GM19395 (cell line): ENCODE measurements at regions not wholly inside any gene's neighbourhood (a gene's known extent, or its start where the extent isn't known, plus 50 kb on each side); places are given as distances from the start of the nearest gene placed in this dataset.

Experiments
- ATAC-seq: cut with Tn5 transposase; IDR thresholded peaks from one replicate; pipeline ENCODE4 v1.9.1; 2021; ENCODE audit warnings: mild to moderate bottlenecking, moderate library complexity; ENCODE audit not compliant: unreplicated experiment

DNA sequence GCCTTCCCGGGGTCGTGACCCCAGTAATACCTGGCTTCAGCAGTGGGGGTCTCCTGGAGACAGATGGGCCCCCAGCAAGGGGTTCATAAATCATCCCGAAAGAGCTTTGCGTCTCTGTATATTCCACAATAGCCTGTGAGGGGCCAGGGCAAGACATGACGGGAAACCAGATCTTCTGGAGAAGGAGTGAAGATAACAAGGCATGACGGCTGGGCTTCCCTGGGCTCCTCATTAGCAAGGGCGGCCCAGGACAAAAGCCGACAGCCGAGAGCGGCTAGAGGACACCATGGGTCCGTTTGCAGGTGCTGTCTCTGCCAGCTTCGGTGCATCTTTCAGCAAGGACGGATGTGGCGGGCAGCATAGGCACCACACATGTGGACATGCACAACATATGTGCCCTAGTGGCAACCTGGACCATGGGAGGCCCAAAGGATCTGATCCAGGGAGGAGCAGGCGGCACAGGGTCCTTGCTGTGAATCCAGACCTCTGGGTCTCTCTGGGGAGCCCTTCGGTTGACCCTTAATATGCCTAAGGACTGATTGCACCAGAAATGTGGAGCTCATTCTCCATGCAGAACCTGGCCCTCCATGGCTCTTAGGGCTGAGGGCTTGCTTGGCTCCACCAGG, 136.9 kb upstream of the FOXF1 start:
- ATAC-seq, result no peak

DNA sequence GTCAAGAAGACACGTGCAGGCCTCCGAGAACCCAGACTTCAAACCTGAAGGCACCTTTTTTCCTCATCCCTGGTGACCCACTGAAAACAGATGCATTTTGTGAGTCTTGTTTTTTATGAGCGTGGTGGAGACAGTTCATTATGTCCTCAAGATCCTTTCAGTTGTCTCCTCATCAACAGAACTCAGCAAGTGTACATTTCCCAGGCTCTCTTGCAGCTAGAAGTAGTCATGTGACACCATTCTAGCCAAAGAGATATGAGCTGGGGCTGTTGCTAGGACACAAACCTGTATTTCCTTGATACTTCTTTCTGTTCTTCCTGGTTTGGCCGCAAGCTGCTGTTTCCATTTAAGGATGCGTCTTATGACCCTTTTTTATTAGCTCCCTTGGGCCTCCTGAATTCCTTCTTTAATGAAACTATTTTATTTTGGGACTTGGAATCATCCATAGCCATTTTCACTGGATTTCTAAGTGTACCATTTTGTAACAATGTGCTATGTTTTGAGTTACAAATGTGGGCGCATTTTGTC, 135.7 kb upstream of the FOXF1 start:
- ATAC-seq, result no peak

GRCh38 chr16:86375364-86375763, 135.0 kb upstream of the FOXF1 start:
- ATAC-seq, result no peak

GRCh38 chr16:86375851-86376250, 134.5 kb upstream of the FOXF1 start:
- ATAC-seq, result no peak

DNA sequence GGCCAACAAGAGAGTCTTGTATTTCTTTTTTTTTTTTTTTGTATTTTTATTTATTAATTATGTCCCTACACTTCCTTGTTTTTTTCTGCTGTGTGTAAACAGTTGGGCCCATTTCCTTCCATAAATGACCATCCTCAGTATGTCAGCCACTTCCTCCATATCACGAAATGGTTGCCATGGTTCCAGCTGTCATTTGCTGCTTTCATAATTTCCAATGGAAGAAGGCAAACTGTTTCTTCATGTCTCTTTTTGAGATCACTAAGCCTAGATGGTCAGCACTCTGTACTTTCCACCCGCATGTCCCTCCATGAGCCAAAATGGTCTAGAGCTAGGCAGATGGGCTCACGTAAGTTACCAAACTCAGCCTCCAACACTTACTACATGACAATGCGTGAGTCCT, 133.5 kb upstream of the FOXF1 start:
- ATAC-seq, result no peak

DNA sequence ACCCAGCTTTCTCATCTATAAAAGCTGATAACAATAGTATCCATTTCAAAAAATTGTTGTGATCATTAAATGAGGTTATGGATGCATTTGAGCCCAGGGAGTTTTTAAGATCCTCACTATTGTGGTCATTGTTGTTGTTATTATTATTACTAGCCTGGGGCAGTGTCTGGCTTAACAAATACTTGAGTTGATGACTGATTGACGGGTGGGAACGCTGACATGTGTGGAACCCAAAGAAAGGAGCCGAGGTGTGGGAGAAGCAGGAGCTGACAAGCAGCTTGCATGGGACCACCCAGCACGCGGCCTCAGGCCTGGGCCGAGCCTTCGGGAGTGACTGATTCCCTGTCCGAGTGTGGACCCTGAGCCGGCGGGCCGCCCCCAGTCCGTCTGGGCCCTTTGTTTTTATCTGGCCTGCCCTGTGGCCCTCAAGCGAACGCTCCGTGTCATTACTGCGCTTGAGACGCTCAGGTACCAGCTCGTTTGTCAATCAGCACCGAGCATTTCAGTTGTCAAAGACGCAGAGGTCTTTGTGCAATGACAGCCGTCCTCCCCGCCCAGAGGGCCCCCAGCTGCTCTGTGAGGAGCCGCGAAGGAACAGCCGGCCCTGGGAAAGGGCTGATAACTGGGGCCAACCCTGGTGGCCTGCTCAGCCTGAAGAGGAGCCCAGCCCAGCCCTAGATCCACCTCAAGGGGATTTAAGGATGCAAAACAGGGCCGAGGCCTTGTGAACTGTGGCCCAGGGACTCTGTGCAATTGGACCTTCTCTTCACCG, 132.9 kb upstream of the FOXF1 start:
- ATAC-seq, result no peak

DNA sequence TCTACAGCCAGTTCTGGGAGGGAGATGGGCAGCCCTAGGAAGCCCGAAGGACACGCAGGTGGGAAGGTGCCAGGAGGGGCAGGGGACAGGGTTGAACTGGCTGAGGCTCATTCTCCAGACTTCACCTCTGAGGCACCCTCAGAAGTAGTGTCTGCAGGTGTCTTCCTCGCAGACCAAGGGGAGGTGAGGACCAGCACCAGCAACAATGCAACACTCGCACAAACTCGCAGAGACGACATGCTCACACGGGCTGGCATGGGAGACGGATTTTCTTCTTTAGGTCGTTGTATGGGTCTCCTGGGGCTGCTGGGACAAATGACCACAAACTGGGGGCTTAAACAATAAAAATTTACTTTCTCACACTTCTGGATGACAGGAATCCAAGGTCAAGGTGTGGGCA, 132.2 kb upstream of the FOXF1 start:
- ATAC-seq, result no peak

GRCh38 chr16:86378831-86379504, 131.4 kb upstream of the FOXF1 start:
- no peak for ATAC-seq

- no peak for ATAC-seq
Observed at GRCh38 chr16:86379505-86379846, 130.9 kb upstream of the FOXF1 start.

DNA sequence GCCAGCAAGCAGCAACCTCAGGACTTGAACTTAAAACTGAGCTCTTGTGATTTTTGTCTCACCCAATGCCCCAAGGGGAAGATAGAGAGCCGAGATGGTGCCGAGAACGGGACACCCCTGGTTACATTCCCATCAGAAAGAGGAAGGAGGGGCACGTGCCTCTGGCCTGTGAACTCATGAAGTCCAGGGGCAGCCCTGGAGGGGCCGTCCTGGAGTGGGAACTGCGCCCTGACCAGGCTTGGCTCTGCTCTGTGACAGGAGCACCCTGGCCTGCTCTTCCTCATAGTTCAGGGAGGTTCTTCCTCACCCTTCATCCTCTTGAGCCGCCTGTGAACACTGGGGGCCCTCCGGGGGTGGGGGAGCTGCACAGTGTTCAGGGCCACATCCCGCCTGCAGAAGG, 130.3 kb upstream of the FOXF1 start:
- no peak for ATAC-seq

GRCh38 chr16:86381491-86381890, 128.8 kb upstream of the FOXF1 start:
- no peak for ATAC-seq

GRCh38 chr16:86382067-86382773, 128.1 kb upstream of the FOXF1 start:
- ATAC-seq, result no peak

DNA sequence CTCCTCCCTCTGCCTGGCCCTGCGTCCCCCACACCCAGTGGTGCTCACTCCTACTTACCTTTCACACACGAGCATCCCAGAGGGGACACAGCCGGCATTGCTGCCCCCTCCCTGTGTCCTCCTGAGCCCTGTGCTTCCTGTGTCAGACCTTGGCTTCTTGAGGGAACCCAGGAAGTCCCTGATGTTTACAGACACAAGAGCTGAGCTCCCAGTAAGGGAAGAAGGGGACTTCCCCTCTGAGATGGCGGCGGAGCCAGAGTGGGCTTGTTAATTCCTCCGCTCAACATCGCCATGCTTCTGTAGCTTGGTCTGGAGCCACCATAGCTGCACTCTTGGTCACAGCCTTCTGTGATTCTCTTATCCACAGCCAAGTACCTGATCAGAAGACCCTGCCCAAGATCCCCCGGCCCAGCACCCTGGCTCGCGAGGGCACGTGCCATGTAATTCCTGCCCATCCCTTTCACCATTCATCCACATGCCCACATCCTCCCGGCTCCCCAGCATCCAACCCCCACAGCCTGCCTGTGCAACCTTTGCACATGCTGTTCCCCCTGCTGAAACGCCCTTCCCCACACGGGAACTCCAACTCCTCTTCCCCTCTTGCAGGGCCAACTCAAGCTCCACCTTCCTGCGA, 127.4 kb upstream of the FOXF1 start:
- no peak for ATAC-seq

GRCh38 chr16:86383488-86384262, 126.7 kb upstream of the FOXF1 start:
- no peak for ATAC-seq

GRCh38 chr16:86384263-86384649, 126.1 kb upstream of the FOXF1 start:
- ATAC-seq, result no peak

DNA sequence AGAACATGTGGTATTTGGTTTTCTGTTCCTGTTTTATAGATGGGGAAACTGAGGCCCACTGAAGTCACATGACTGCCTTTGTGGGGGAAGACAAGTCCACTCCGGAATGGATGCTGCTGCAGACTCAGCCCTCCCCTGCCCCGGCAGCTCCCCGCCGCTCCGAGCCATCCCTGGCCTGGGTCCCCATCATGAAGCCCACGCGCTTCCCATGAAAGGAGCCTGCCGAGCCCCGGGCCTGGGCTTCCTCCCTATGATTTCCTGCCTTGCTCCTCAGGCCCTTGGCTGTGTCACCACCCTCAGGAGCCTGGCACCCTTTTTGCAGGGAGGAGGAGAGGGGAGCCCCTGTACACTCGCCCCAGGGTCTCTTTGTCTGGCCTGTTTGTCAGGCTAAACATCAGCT, 125.3 kb upstream of the FOXF1 start:
- no peak for ATAC-seq

- no peak for ATAC-seq
Observed at GRCh38 chr16:86387468-86388440, 122.6 kb upstream of the FOXF1 start.

DNA sequence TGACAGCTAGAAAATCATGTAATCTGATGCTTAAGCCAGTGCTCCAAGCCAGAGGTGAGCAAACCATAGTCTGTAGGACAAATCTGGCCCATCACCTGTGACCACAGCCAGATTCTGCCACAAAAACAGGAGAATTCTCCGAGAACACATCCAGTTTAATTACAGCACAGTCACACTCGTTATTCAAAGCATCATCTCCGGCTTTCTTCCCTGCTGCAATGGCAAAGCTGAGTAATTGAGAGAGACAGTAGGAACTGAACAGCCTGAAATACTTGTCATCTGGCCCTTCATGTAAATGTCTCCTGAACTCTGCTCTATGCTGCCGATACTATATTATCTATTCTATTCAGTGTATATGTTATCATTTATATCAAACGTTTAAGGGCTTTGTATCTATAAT, 121.4 kb upstream of the FOXF1 start:
- ATAC-seq, result no peak
